SK-N-SH treated with all-trans-retinoic acid at 6 μM for 48 hours (cell line): ENCODE measurements at regions not wholly inside any gene's neighbourhood (a gene's known extent, or its start where the extent isn't known, plus 50 kb on each side); places are given as distances from the start of the nearest gene placed in this dataset.

Experiments used
- ATAC-seq: fragments of 200-7000 bp; cut with Tn5 transposase; 3 replicates; pipeline ENCODE4 v1.9.1; 2020; ENCODE audit warnings: mild to moderate bottlenecking, moderate library complexity
- ARNTL ChIP-seq: fragments of 450-650 bp; formaldehyde crosslinking; IDR thresholded peaks from 2 replicates; pipeline ENCODE4 v1.5.0; 2020; ENCODE audit warnings: low read depth, mild to moderate bottlenecking, moderate library complexity, borderline replicate concordance
- CREB5 ChIP-seq: fragments of 250-450 bp; sonication (Bioruptor Pico); IDR thresholded peaks from 2 replicates; pipeline ENCODE4 v1.5.1; 2020; ENCODE audit warnings: low read depth, mild to moderate bottlenecking, moderate library complexity
- CSRNP3 ChIP-seq: fragments of 250-450 bp; sonication (Bioruptor Pico); IDR thresholded peaks from 2 replicates; pipeline ENCODE4 v1.5.1; 2021; ENCODE audit warnings: mild to moderate bottlenecking, moderate library complexity
- OSR1 ChIP-seq: fragments of 250-450 bp; sonication (Bioruptor Pico); IDR thresholded peaks from 2 replicates; pipeline ENCODE4 v1.8.0; 2022; ENCODE audit warnings: moderate library complexity, mild to moderate bottlenecking, inconsistent platforms
- POU6F1 ChIP-seq: fragments of 250-450 bp; sonication (Bioruptor Pico); IDR thresholded peaks from 2 replicates; pipeline ENCODE4 v1.8.0; 2021; ENCODE audit warnings: low read depth, mild to moderate bottlenecking, moderate library complexity, borderline replicate concordance
- PPARA ChIP-seq: fragments of 250-450 bp; sonication (Bioruptor Pico); IDR thresholded peaks from 2 replicates; pipeline ENCODE4 v1.5.0; 2020; ENCODE audit warnings: mild to moderate bottlenecking, borderline replicate concordance
- RARB ChIP-seq: fragments of 250-450 bp; sonication (Bioruptor Pico); IDR thresholded peaks from 2 replicates; pipeline ENCODE4 v1.8.0; 2021; ENCODE audit warnings: mild to moderate bottlenecking, moderate library complexity
- SNAI2 ChIP-seq: fragments of 250-450 bp; sonication (Bioruptor Pico); IDR thresholded peaks from 2 replicates; pipeline ENCODE4 v1.5.0; 2020; ENCODE audit warnings: mild to moderate bottlenecking, moderate library complexity
- TSHZ2 ChIP-seq: fragments of 250-450 bp; sonication (Bioruptor Pico); IDR thresholded peaks from 2 replicates; pipeline ENCODE4 v1.5.0; 2020; ENCODE audit warnings: mild to moderate bottlenecking, moderate library complexity
- TF ChIP-seq, protein P1 (sequence below): fragments of 250-450 bp; sonication (Bioruptor Pico); IDR thresholded peaks from 2 replicates; pipeline ENCODE4 v1.8.0; 2020; ENCODE audit warnings: mild to moderate bottlenecking, moderate library complexity, borderline replicate concordance

DNA sequence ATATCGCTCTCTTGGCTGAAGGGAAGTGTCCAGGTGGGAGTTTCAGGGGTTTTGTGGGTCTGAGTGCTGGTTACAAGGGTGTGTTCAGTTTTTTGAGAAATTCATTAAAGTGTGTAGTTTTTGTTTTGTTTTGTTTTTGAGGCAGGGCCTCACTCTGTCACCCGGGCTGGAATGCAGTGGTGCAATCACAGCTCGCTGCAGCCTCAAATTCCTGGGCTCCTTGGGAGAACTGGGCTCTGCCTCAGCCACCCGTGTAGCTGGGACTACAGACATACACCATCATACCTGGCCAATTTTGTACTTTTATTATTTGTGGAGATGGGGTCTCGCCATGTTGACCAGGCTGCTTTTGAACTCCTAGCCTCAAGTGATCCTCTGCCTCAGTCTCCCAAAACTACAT lies 51.2 kb upstream of the RALGAPA2 start:
- TF ChIP-seq ARNTL (CRISPR knock-in tag): no peak
- TF ChIP-seq RARB (CRISPR knock-in tag): no peak
- TF ChIP-seq CREB5 (CRISPR knock-in tag): no peak
- TF ChIP-seq OSR1 (CRISPR knock-in tag): no peak
- TF ChIP-seq CSRNP3 (CRISPR knock-in tag): no peak
- no peak for TF ChIP-seq TSHZ2 (CRISPR knock-in tag)
- TF ChIP-seq, protein P1, sequence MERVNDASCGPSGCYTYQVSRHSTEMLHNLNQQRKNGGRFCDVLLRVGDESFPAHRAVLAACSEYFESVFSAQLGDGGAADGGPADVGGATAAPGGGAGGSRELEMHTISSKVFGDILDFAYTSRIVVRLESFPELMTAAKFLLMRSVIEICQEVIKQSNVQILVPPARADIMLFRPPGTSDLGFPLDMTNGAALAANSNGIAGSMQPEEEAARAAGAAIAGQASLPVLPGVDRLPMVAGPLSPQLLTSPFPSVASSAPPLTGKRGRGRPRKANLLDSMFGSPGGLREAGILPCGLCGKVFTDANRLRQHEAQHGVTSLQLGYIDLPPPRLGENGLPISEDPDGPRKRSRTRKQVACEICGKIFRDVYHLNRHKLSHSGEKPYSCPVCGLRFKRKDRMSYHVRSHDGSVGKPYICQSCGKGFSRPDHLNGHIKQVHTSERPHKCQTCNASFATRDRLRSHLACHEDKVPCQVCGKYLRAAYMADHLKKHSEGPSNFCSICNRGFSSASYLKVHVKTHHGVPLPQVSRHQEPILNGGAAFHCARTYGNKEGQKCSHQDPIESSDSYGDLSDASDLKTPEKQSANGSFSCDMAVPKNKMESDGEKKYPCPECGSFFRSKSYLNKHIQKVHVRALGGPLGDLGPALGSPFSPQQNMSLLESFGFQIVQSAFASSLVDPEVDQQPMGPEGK (CRISPR knock-in tag): no peak
- no peak for TF ChIP-seq SNAI2 (CRISPR knock-in tag)
- TF ChIP-seq PPARA: no peak
- TF ChIP-seq POU6F1: no peak
- no peak for ATAC-seq
